OCI-LY3 (cell line): ENCODE measurements at regions not wholly inside any gene's neighbourhood (a gene's known extent, or its start where the extent isn't known, plus 50 kb on each side); places are given as distances from the start of the nearest gene placed in this dataset.

Experiments used
- H2AFZ ChIP-seq: fragments of 200-600, 300-600 bp; shearing (Covaris generic); 2 replicates; pipeline ENCODE4 v1.6.0; 2014; ENCODE audit warnings: antibody characterized with exemption, low read depth, low read length
- H3K27ac ChIP-seq: fragments of 200-600, 300-600 bp; sonication (generic); 2 replicates; pipeline ENCODE4 v1.5.1; 2014; ENCODE audit warnings: mild to moderate bottlenecking, low read length, moderate library complexity, mixed read lengths
- H3K27me3 ChIP-seq: fragments of 200-600, 300-600 bp; sonication (generic); 2 replicates; pipeline ENCODE4 v1.6.1; 2014; ENCODE audit warnings: low read depth, low read length, mixed read lengths
- H3K36me3 ChIP-seq: fragments of 200-600, 300-600 bp; sonication (generic); replicated peaks from 2 replicates; pipeline ENCODE3; 2014; ENCODE audit warnings: low read depth, low read length, mixed read lengths
- H3K4me1 ChIP-seq: fragments of 300-600, 200-600 bp; sonication (generic); 2 replicates; pipeline ENCODE4 v1.6.1; 2014; ENCODE audit warnings: low read length, mixed read lengths
- H3K4me2 ChIP-seq: fragments of 200-600, 300-600 bp; sonication (generic); 2 replicates; pipeline ENCODE4 v1.6.1; 2014; ENCODE audit warnings: low read length, mixed read lengths
- H3K4me3 ChIP-seq: fragments of 300-600, 200-600 bp; sonication (generic); 2 replicates; pipeline ENCODE4 v1.5.1; 2014; ENCODE audit warnings: antibody characterized with exemption, mild to moderate bottlenecking, low read length, moderate library complexity
- H3K79me2 ChIP-seq: fragments of 300-600, 200-600 bp; shearing (Covaris generic); 2 replicates; pipeline ENCODE4 v1.6.1; 2014; ENCODE audit warnings: mild to moderate bottlenecking, low read length, mixed read lengths
- H3K9ac ChIP-seq: fragments of 300-600, 200-600 bp; shearing (Covaris generic); 2 replicates; pipeline ENCODE4 v1.6.0; 2014; ENCODE audit warnings: mild to moderate bottlenecking, low read length, moderate library complexity
- H3K9me3 ChIP-seq: fragments of 200-600, 300-600 bp; shearing (Covaris generic); 2 replicates; pipeline ENCODE4 v1.6.1; 2014; ENCODE audit warnings: low read length, mixed read lengths; ENCODE audit not compliant: insufficient read depth
- H4K20me1 ChIP-seq: fragments of 200-600, 300-600 bp; sonication (generic); 2 replicates; pipeline ENCODE4 v1.6.1; 2016; ENCODE audit warnings: low read length, mixed read lengths; ENCODE audit not compliant: insufficient read depth
- EZH2phosphoT487 ChIP-seq: fragments of 200-600 bp; shearing (Covaris generic); IDR thresholded peaks from 2 replicates; pipeline ENCODE4 v1.6.1; 2018; ENCODE audit warnings: antibody characterized with exemption, mixed run types, low read depth
- TF ChIP-seq, protein P1 (sequence below): fragments of 200-600, 300-600 bp; sonication (generic); IDR thresholded peaks from 2 replicates; pipeline ENCODE4 v1.5.1; 2014; ENCODE audit warnings: antibody characterized with exemption, low read length, low read depth

DNA sequence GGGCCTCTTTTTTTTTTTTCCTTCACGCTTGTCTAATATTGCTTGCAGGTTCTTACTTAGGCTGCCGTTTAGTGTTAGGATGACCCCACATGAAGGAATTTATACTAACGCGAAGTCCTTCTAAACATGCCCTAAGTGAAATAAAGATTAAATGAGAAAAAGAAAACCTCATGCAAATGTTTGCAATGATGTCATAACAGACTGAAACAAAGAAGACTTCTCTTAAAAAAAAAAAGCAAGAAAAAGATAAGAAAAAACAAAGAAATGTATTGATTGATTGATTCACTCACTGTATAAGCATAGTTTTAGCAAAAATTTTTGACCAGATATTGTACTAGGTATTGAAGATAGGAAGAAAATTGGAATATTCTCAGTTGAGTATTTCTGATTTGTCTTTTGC lies 418.2 kb downstream of the IRS2 start:
- no peak overlapping the region for H2AFZ ChIP-seq
- no peaks in the 10 kb centered on the region for H3K4me1 ChIP-seq
- TF ChIP-seq, protein P1, sequence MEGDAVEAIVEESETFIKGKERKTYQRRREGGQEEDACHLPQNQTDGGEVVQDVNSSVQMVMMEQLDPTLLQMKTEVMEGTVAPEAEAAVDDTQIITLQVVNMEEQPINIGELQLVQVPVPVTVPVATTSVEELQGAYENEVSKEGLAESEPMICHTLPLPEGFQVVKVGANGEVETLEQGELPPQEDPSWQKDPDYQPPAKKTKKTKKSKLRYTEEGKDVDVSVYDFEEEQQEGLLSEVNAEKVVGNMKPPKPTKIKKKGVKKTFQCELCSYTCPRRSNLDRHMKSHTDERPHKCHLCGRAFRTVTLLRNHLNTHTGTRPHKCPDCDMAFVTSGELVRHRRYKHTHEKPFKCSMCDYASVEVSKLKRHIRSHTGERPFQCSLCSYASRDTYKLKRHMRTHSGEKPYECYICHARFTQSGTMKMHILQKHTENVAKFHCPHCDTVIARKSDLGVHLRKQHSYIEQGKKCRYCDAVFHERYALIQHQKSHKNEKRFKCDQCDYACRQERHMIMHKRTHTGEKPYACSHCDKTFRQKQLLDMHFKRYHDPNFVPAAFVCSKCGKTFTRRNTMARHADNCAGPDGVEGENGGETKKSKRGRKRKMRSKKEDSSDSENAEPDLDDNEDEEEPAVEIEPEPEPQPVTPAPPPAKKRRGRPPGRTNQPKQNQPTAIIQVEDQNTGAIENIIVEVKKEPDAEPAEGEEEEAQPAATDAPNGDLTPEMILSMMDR, result no peak
- no peak for TF ChIP-seq EZH2phosphoT487
- H3K9ac ChIP-seq, result no peak overlapping the region
- H3K4me2 ChIP-seq, result no peak overlapping the region
- H3K36me3 ChIP-seq, result no peaks in the 10 kb centered on the region
- no peaks in the 10 kb centered on the region for H4K20me1 ChIP-seq
- no peaks in the 10 kb centered on the region for H3K27me3 ChIP-seq
- H3K27ac ChIP-seq, result no peak overlapping the region
- H3K79me2 ChIP-seq, result no peaks in the 10 kb centered on the region
- no peaks in the 10 kb centered on the region for H3K9me3 ChIP-seq
- no peak overlapping the region for H3K4me3 ChIP-seq

DNA sequence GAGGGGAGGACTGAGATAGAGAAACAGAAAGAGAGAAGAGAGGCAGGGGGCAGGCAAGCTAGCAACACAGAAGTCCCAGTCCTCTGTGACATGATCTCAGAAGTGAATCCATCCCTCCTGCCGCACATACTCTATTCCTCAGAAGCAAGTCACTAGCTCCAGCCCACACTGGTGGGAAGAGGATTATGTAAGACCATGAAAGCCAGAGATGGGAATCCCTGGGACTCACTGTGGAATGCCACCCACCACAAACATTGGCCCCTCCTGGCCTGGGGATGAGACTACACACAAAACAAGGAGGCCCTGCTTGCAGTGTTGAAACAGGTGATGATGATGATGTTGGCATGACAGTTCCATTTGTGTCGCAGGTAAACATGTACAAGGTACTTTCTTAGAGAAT lies 419.9 kb downstream of the IRS2 start:
- no peaks in the 10 kb centered on the region for H3K36me3 ChIP-seq
- H3K4me3 ChIP-seq, result no peak overlapping the region
- no peak overlapping the region for H3K27ac ChIP-seq
- H3K4me2 ChIP-seq, result no peak overlapping the region
- H3K79me2 ChIP-seq, result no peaks in the 10 kb centered on the region
- H3K27me3 ChIP-seq, result no peaks in the 10 kb centered on the region
- no peak for TF ChIP-seq EZH2phosphoT487
- TF ChIP-seq, protein P1, result no peak
- H4K20me1 ChIP-seq, result no peaks in the 10 kb centered on the region
- no peak overlapping the region for H3K9ac ChIP-seq
- no peaks in the 10 kb centered on the region for H3K4me1 ChIP-seq
- H3K9me3 ChIP-seq, result no peaks in the 10 kb centered on the region
- no peak overlapping the region for H2AFZ ChIP-seq

DNA sequence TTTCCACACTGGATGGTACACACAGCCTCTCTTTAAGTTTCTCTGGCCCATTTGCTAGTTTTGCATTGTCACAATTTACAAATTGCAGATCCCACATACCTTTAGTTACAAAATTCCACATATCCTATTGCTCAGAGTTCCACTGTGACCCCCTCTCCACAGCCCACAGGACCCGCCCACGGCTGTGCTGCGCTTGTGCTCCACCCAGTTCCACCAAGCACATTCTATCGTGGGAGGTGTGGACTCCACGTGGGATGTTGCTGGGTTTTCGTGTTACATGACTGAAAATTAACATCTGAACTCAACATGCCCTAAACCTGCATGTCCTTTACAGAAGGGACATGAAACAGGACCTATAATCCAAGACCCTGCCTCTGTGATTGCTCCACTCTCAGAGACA lies 423.0 kb downstream of the IRS2 start:
- Histone ChIP-seq H4K20me1 (no peaks in the 10 kb centered on the region), H2AFZ (no peak overlapping the region), H3K4me1 (no peaks in the 10 kb centered on the region), H3K36me3 (no peaks in the 10 kb centered on the region), H3K4me2 (no peak overlapping the region), H3K27me3 (no peaks in the 10 kb centered on the region), H3K4me3 (no peak overlapping the region), H3K9ac (no peak overlapping the region), H3K79me2 (no peaks in the 10 kb centered on the region), H3K27ac (no peak overlapping the region), H3K9me3 (no peaks in the 10 kb centered on the region)
- TF ChIP-seq EZH2phosphoT487, result no peak
- TF ChIP-seq, protein P1, result no peak

DNA sequence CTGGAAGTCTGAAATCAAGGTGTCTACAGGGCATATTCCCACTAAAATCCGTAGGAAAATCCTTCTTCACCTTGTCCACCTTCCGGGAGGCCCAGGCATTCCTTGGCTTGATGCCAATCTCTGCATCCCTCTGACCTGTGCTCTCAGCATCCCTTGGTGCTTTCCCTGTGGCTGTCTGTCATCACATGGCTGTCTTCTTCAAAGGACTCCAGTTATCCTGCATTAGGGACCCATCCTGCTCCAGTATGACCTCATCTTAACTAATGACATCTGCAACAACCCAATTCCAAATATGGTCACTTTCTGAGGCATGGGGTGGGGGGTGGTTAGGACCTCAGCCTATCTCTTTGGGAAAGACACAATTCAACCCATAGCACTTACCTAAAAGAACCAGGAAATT lies 423.8 kb downstream of the IRS2 start:
- Histone ChIP-seq H3K4me2 (no peak overlapping the region), H2AFZ (no peak overlapping the region), H3K4me1 (no peaks in the 10 kb centered on the region), H3K4me3 (no peak overlapping the region), H3K9ac (no peak overlapping the region), H3K79me2 (no peaks in the 10 kb centered on the region), H3K9me3 (no peaks in the 10 kb centered on the region), H4K20me1 (no peaks in the 10 kb centered on the region), H3K27ac (no peak overlapping the region), H3K36me3 (no peaks in the 10 kb centered on the region), H3K27me3 (no peaks in the 10 kb centered on the region)
- TF ChIP-seq, protein P1, result no peak
- no peak for TF ChIP-seq EZH2phosphoT487
